HG03571 (cell line): ENCODE measurements at regions not wholly inside any gene's neighbourhood (a gene's known extent, or its start where the extent isn't known, plus 50 kb on each side); places are given as distances from the start of the nearest gene placed in this dataset.

ENCODE experiments used
- ATAC-seq: cut with Tn5 transposase; IDR thresholded peaks from one replicate; pipeline ENCODE4 v1.9.1; 2021; ENCODE audit not compliant: unreplicated experiment

DNA sequence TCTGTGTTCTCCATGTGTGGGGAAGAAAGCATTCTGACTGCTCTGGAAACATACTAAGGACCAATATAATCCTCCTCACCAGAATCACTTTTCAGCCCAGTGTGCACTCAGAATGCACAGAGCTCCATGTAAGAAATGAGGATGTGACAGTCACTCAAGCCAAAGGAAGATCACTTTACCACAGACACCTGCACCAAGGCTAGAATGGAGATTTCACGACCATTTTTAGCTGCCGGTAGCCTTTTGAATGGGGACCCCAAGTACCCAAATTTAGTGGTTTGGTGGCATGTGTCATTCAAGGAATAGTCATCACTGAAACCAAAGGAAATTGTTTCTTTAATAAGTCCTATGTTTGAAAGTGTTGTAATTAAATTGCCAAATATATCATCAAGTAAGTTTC is 613.2 kb upstream of the ACVR2A start:
- no peak for ATAC-seq

DNA sequence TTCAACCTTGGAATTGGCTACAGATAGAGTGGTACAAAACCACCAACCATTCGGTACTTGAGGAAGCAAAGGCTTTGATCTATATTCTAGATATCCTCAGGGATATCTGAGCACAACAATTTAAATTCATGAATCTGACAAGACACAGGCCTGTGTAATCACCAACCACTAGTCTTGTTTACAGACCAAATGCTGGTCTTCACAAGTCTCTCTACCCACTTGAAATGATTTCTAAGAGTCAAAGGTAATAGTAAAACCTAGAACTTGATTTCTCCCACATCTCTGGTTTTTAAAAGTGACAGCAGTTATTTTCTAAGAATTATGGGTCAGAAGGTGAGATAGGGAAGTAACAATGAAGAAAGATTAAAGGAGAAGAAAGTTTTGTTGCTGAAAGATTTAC is 613.7 kb upstream of the ACVR2A start:
- no peak for ATAC-seq

DNA sequence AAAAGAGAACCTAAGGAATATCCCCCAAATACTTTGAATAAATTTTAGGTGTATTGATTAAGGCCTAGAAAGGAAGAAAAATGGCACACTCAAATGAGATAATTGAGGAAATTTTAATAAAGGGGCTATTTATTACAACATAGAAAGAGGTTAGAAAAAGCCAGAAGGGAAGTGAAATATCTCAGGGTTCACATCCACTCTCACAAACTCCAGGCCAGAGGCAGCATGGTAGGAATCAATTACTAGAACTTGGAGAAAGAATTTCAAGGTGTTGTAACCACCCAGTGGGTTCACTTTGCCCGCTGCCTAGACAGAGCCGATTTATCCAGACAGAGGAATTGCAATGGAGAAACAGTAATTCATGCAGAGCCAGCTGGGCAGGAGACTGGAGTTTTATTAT is 617.5 kb upstream of the ACVR2A start:
- ATAC-seq = no peak

DNA sequence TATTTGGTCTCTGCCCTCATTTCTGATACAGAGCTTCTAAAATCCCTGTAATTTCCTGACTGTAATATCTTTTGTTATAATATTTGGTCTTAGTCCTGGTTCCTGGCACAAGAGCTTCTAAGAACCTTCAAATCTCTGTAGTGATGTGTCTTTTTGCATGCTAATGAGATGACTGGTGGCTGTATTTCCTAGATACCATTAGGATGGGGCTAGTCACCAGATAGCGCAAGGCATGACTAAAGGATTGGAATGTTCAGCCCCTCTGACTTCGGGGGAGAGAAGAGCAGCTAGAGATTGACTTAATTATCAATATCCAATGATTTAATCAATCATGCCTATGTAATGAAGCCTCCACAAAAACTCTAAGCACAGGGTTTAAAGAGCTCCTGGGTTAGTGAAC is 620.8 kb upstream of the ACVR2A start:
- ATAC-seq = no peak

DNA sequence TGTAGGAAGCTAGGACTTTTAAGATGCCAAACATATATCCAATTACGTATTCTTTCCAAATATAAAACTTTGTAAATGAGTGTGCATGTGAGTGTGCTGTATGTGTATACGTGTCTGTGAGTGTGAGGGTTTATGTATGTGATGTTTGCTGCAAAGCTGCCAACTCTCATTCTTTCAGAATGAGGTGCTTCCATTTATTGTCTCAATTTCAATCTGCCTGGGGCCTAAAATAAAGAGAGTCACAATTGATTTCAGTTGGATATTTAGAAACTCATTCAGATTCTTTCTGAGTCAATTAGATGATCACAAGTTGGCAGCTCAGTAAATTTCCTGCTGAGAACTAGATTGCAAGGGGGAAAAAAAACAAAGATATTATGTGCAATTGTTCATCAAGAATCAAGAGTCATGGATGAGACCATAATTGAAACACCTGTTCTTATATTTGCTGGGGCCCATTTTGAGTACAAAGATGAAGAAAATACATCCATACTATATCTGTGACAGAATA is 621.2 kb upstream of the ACVR2A start:
- ATAC-seq = no peak

DNA sequence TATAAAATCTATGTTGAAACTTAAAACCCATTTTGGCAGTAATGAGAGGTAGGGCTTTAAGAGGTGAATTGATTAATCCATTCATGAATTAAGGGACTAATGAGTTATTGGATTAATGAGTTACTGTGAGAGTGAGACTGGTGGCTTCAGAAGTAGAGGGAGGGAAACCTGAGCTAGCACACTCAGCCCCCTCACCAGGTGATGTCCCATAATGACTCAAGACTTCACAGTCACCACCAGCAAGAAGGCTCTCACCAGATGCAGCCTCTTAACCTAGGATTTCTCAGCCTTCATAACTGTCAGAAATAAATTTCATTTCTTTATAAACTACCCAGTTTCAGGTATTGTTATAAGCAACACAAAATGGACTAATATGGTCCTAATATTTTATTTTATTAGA is 621.7 kb upstream of the ACVR2A start:
- no peak for ATAC-seq

DNA sequence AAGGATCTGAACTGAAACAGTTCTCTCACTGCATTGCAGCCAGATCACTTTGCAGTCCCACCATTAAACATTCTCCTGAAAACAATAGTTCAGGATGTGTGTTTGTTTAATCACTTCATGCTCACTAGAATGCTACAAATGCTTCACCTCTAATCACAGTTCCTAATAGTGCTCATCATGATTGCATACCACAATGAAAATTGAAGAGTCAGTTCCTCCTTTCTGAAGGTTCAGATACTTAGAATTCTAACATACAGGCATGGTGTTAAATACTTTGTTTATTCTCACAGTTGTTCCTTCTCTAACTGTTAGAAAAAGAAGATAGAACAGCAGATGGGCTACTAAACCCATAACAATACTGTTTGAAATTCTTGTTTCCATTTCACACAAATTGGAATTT is 622.3 kb upstream of the ACVR2A start:
- ATAC-seq = no peak

DNA sequence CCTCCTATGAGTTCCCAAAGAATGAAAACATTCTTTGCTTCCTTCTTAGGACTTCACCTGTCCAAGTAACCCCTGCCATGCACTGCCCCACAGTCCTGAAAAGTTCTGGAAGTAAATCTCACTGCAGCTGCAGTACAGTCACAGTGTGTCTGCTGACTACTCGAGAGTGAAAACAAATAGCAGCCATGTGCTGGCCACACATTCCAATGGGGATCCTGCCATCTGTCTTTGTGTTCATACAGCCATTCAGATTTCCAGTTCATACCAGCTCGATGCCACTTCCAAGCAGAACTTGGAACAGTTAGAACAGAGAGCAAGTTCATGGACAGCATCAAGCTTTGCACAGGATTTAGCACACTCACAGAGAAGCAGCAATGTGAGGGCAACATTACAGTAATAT is 629.9 kb upstream of the ACVR2A start:
- no peak for ATAC-seq

DNA sequence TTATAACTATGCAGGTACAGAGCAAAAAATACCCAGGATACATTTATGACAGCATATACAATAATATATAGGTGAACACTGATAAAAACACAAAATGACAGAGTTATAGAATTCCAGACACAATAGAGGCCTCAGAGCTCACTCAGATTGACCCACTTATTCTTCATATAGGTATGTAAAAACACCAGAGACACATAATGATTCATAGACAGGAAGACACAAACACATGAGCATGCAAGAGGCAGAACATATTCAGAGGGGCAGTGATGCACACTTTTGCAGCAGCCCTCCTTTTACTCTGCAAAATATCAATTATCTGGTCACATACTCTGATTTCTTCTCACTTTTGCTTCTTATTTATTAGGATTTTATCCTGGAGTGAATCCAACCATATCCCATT is 633.3 kb upstream of the ACVR2A start:
- ATAC-seq = no peak

DNA sequence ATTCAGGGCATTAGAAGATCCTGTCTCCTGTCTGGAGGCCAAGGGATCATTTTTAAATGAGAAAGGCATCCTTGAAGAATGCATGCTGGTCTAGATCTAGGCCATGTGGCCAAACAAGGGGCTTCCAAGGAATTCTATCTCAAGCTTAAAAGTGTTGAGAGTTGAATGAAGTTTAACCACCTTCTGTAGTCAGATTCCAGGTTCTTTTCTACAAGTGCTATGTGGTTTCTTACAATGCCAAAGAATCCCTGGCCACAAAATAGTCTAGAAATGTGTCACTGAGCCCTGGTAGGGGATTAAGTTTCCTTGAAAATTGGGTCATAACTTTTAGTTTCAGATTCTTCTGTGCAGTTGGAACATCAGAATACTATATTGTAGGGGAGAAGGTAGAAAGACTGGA is 640.7 kb upstream of the ACVR2A start:
- no peak for ATAC-seq

DNA sequence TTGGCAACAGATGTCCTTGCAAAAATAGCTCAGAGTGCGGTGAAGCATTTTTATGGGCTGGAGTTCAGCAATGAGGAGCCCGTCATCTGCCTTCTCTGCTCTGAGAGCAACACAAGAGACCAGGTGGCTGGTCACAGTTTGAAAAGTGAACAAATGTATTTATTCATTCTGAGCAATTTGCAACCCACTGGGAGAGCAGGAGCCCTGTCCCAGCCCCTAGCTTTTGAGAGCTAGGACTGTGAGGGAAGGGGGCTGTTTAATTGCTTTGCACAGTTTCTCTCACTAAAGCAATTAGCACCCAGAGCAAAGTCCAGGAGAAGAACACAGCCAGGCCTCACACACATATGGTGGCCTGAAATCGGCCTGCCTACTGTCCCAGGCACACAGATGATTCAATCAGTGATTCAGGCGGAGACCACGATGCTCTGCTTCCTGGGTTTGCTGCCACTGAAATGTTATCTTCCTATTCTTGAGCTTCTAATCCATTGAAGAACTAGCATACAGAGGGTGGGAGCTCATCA is 646.1 kb upstream of the ACVR2A start:
- no peak for ATAC-seq

DNA sequence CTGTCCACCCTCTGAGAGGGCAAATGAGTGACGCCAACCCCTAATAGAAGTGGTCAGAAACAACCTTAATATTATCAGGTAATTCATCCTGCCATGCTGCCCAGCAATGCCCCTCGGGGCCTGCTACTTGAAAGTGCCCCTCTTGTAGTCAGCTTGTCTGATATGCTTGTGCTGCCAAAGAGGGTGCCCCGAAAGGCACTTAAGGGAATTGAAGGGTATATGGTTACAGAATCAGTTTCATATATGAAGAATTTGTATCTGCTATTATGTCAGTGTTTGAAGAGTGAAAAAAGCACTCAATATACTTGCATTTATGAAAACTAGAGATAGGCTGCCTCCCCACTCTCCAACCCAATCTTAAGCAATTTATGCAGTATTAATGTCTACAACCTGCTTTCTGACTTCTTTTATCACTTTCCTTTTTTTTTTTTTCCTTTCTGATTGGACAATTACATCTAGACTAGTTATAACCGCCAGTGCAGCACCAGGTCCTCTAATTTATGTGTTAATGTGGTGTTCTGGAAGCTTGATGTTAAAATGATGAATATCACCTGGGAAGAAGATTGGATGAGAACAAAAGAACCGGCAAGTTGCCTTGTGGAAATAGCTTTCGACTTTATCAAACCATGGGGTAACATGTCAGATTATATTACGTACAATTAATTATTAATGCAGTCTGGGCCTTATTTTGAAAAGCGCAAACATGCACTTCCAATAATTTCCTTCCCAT is 646.9 kb upstream of the ACVR2A start:
- no peak for ATAC-seq

DNA sequence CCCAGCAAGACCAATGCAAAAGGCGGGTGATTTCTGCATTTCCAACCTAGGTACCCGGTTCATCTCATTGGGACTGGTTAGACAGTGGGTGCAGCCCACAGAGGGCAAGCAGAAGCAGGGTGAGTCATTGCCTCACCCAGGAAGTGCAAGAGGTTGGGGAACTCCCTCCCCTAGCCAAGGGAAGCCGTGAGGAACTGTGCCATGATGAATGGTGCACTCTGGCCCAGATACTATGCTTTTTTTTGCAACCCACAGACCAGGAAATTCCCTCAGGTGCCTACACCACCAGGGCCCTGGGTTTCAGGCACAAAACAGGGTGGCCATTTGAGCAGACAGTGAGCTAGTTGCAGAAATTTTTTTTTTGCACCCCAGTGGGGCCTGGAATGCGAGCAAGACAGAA is 662.6 kb upstream of the ACVR2A start:
- ATAC-seq = peak; percentile 80

DNA sequence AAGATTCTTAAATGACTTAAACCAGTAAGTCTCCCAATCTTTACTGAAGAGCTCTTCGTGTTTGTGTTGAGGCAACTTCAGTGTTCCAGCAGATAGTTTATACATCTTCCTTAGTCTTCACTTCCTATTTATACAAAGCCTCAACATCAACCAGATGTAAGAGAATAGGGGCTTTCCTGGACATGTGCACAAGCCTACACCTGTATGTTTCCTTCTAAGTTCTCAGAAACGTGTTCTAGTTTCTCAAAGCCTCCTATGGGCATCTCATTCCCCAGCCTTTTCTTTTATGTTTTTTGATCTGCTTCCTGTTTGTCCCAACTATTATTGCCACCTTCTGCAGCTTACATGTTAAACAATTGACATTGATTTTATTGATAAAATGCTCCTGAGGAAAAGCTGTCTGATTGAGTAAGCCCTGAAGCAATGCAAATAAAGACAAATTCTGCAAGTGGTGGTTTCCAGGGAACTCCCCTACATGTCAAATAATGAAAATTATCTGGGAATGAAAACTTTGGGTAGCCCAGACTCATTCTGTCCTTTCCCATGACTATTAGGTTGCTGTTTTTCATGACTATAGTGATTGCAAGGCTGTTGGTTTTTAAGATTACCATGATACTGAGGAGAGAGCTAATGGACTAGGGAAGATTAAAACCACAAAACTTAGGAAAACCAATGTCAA is 663.3 kb upstream of the ACVR2A start:
- ATAC-seq = no peak

DNA sequence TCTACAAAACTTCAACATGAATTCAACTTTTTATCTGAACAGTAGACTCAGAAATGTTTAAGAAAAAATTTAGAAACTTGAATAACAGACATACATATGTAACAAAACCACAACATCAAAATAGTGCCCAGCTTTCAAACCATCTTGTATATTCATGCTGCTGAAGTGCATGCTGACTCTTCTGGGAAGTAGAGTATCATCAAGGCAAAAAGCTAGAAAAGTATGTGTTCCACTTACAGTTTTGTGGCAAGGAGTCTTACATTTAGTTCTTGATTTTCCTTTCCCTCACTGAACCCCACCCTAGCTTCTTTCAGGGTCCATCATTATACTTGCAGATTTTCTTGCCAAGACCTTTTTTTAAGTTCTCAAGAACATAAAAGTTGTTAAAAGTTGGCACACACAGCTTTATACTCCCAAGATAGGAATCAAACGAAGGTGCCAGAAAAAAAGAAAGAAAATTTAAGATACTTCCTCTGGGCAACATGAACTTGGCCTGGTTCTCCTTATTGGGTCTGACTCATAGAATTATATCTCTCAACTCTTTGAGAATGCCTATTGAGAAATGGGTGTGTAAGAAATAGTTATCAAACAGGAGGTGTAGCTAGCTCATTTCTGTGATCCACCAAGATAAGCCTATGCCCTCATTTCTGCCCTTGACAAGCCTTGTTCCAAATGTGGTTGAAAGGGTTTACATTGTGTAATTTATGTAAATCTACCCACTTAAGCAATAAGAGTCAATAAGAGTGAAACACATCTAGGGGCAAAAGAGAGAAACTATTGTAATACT is 667.6 kb upstream of the ACVR2A start:
- no peak for ATAC-seq

DNA sequence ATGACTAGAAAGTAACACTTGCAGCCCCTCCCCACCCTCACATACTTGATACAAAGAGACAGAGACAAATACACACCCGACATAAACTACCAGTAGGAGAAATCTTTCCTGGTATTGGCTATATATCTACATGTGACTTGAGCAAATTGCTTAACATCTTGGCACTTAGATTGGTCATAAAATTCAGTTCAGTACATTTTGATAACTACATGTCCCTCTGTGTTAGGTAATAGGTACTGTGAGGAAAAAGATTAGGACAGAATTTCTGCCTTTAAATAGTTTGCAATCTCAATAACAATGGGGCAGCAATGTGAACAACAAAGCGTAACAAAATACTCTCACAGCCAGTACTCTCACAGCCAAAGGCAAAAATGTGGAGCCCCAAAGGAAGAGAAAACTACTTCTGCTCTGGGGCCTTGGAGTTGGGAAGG is 670.0 kb upstream of the ACVR2A start:
- no peak for ATAC-seq

DNA sequence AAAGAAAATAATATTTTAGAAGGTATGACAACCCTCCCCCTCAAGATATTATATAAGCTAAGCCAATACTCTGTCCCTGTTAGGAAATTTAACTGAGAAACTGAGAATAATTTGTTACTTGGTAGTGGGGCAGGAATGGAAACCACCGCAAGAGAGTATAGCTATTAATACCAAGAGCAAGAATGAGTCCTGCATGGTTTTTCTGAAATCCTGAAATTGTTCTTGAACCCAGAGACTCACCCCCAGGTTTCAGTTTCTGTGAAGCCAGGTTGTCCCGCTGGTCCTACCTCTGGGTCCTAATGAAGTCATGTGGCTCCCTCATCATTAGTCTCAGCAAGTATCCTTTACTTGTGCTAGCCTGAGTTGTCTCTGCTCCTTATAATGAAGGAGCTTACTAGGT is 671.0 kb upstream of the ACVR2A start:
- no peak for ATAC-seq

DNA sequence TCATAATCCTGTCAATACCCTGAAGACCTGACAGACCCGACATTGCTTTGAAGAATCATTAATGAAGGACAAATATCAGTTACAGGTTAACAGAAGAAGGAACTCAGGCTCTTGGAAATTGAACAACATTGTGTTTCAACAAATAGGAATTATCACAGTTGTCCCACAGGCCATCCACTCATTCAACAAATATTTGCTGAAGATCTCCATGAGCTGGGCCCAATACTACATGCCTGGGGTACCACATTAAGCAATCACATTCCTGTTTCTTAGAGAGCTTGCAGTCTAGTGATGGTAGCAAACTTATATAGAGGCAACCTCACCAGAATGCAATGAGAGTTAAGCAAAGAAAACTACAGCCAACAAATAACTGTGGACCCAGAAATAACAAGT is 671.6 kb upstream of the ACVR2A start:
- no peak for ATAC-seq

DNA sequence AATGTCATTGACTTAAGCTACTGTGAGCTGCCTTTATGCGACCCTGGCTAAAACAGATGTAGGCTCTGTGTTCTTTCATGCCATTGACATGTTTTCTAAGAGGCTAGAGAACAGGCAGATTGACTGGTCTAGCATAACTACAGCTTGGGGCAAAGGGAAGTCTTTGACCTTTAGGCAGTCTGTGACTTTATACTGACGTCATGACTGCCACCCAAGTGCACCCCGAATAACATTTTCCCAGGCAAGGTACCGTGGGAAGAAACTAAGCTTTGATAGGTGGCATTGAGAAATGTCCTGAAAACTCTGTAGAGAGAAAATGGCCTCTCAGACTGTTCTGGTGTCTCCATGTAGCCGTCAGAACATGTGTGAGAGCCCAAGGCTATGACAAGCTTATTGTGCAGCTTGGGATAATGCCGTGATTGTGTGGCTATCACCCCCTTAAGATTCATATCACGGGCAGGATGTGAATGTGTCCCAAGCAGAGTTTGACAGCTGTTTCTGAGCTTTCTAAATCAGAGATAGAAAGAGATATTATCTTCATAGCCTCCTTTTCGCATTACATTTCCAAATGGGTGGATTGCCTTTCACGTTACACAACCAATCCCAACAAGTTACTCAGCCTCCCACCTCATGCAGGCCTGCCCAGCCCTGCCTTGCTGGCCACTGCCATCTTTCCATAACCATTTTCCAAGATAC is 672.2 kb upstream of the ACVR2A start:
- ATAC-seq = no peak

DNA sequence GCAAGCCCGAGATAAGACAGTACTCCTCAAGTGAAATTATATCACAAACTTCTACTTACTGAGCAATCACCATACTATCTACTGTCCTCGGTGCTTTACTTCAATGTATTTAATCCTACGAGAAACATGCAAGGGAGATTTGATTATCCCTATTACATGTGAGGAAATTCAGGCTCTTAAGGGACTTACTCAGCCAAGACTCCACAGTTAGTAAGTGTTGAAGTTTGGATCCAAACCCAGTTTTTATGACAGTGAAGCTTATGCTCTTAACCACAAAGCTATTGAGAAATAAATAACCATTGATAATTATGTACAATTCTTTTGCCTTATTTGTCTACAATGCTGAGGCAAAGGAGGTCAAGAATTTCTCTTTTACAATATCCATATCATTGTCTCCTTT is 672.9 kb upstream of the ACVR2A start:
- no peak for ATAC-seq

DNA sequence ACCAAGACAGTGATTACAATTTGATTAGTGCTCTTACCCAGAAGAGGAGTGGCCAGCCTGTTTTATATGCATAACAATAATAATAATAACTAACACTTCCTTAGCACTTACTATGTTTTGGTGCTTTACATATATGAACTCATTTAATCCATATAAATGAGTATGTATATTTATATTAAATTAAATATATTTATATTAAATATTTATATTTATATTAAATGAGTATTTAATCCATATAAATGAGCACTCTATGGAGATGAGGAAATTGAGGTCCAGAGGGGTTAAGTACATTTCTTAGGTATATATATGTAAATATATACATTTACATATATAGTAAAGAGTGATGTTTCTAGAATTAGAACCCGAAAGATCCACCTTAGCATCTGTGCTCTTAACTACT is 673.9 kb upstream of the ACVR2A start:
- ATAC-seq = no peak
